PC-9 (cell line): ENCODE measurements at regions not wholly inside any gene's neighbourhood (a gene's known extent, or its start where the extent isn't known, plus 50 kb on each side); places are given as distances from the start of the nearest gene placed in this dataset.

Experiments used
- CTCF ChIP-seq: fragments of 200-600 bp; sonication (generic); conservative IDR thresholded peaks from 2 replicates; pipeline ENCODE4 v1.6.1; 2017; ENCODE audit warnings: mixed run types, antibody characterized with exemption, mild to moderate bottlenecking, moderate library complexity
- EZH2 ChIP-seq: fragments of 200-600 bp; sonication (generic); IDR thresholded peaks from 2 replicates; pipeline ENCODE4 v1.8.0; 2017; ENCODE audit warnings: antibody characterized with exemption, low read depth

GRCh38 chr13:96900986-96901385, 93.3 kb downstream of the OXGR1 start:
- TF ChIP-seq CTCF = no peak
- no peak for TF ChIP-seq EZH2
